Activated T-helper 2 cell treated with anti-CD3 and anti-CD28 coated beads, Interferon-gamma antibody, Interleukin-2, Interleukin-4, amounts not matched to agents 10 μg/mL and 5 μg/mL and 100 μg/mL, durations not matched to agents 14 hours and 24 hours and 36 hours (primary cell): ENCODE measurements at regions not wholly inside any gene's neighbourhood (a gene's known extent, or its start where the extent isn't known, plus 50 kb on each side); places are given as distances from the start of the nearest gene placed in this dataset.
"Not testable (repeated sequence)": the region's sequence is repeated elsewhere in the genome, so short reads cannot be mapped to it uniquely, and the experiment has no call there.

Source experiments
- DNase-seq: peaks from one replicate; pipeline ENCODE4 v3.0.0; 2021; ENCODE audit warnings: low spot score
- H3K27ac Mint-ChIP-seq: one replicate; pipeline ENCODE4 v1.8.0; 2021; ENCODE audit warnings: mixed read lengths
- H3K27me3 Mint-ChIP-seq: one replicate; pipeline ENCODE4 v1.8.0; 2021; ENCODE audit warnings: low read depth, mixed read lengths
- H3K36me3 Mint-ChIP-seq: one replicate; pipeline ENCODE4 v1.8.0; 2021; ENCODE audit warnings: low read depth, mixed read lengths
- H3K4me1 Mint-ChIP-seq: one replicate; pipeline ENCODE4 v1.8.0; 2021; ENCODE audit warnings: low read depth, mixed read lengths
- H3K4me3 Mint-ChIP-seq: one replicate; pipeline ENCODE4 v1.8.0; 2021; ENCODE audit warnings: low read depth, mild to moderate bottlenecking, moderate library complexity, mixed read lengths
- H3K9me3 Mint-ChIP-seq: one replicate; pipeline ENCODE4 v1.8.0; 2021; ENCODE audit warnings: mixed read lengths
- intact Hi-C: fragments of 100-400 bp; cut with micrococcal nuclease; formaldehyde crosslinking; loops from one replicate; pipeline ENCODE4 v1.15.1; 2023

GRCh38 chr4:65998807-65999517 lies 328.7 kb upstream of the EPHA5 start:
- H3K4me3 Mint-ChIP-seq, H3K4me1 Mint-ChIP-seq, intact Hi-C loops, H3K36me3 Mint-ChIP-seq, H3K27me3 Mint-ChIP-seq, DNase-seq, H3K27ac Mint-ChIP-seq: not testable (repeated sequence)
- peaks cover 19% of the 10 kb centered on the region for H3K9me3 Mint-ChIP-seq

GRCh38 chr4:65983061-65983460 lies 312.8 kb upstream of the EPHA5 start:
- H3K4me3 Mint-ChIP-seq, result no peak overlapping the region
- no peak overlapping the region for H3K27ac Mint-ChIP-seq

GRCh38 chr4:65976287-65976686 lies 306.0 kb upstream of the EPHA5 start:
- Mint-ChIP-seq H3K4me1 (no peaks in the 10 kb centered on the region), H3K4me3 (no peak overlapping the region), H3K36me3 (no peaks in the 10 kb centered on the region), H3K27ac (no peak overlapping the region), H3K27me3 (no peaks in the 10 kb centered on the region), H3K9me3 (peaks cover 38% of the 10 kb centered on the region)
- DNase-seq, result no peak
- intact Hi-C loops, result no loop called here

More at GRCh38 chr4:65983061-65983460, 312.8 kb upstream of the EPHA5 start:
- Mint-ChIP-seq H3K9me3 (peaks cover 55% of the 10 kb centered on the region), H3K27me3 (no peaks in the 10 kb centered on the region), H3K36me3 (no peaks in the 10 kb centered on the region), H3K4me1 (no peaks in the 10 kb centered on the region)
- no peak for DNase-seq
- intact Hi-C loops, result no loop called here

- no peak overlapping the region for H3K4me3 Mint-ChIP-seq
- intact Hi-C loops, result no loop called here
Observed at GRCh38 chr4:65973186-65973585, 302.9 kb upstream of the EPHA5 start.

GRCh38 chr4:65971686-65972085 lies 301.4 kb upstream of the EPHA5 start:
- intact Hi-C loops, result no loop called here
- H3K27me3 Mint-ChIP-seq, result no peaks in the 10 kb centered on the region
- H3K4me1 Mint-ChIP-seq, result no peaks in the 10 kb centered on the region
- no peak for DNase-seq
- peaks cover 21% of the 10 kb centered on the region for H3K9me3 Mint-ChIP-seq
- H3K36me3 Mint-ChIP-seq, result no peaks in the 10 kb centered on the region
- H3K27ac Mint-ChIP-seq, result no peak overlapping the region
- no peak overlapping the region for H3K4me3 Mint-ChIP-seq

More at GRCh38 chr4:65973186-65973585, 302.9 kb upstream of the EPHA5 start:
- Mint-ChIP-seq H3K36me3 (no peaks in the 10 kb centered on the region), H3K9me3 (peaks cover 23% of the 10 kb centered on the region), H3K4me1 (no peaks in the 10 kb centered on the region), H3K27ac (no peak overlapping the region), H3K27me3 (no peaks in the 10 kb centered on the region)
- no peak for DNase-seq

- DNase-seq, result no peak
- intact Hi-C loops, result no loop called here
- peaks cover 15% of the 10 kb centered on the region for H3K9me3 Mint-ChIP-seq
- no peak overlapping the region for H3K27ac Mint-ChIP-seq
- H3K27me3 Mint-ChIP-seq, result no peaks in the 10 kb centered on the region
- H3K4me3 Mint-ChIP-seq, result no peak overlapping the region
- no peaks in the 10 kb centered on the region for H3K4me1 Mint-ChIP-seq
- H3K36me3 Mint-ChIP-seq, result no peaks in the 10 kb centered on the region
Observed at GRCh38 chr4:65968831-65969558, 298.7 kb upstream of the EPHA5 start.

- no peak for DNase-seq
- Mint-ChIP-seq H3K4me1 (no peaks in the 10 kb centered on the region), H3K9me3 (peaks cover 43% of the 10 kb centered on the region), H3K27ac (no peak overlapping the region), H3K36me3 (no peaks in the 10 kb centered on the region), H3K4me3 (no peak overlapping the region), H3K27me3 (no peaks in the 10 kb centered on the region)
- intact Hi-C loops, result no loop called here
Observed at GRCh38 chr4:65960751-65961150, 290.5 kb upstream of the EPHA5 start.

GRCh38 chr4:65954416-65954815 lies 284.1 kb upstream of the EPHA5 start:
- no peaks in the 10 kb centered on the region for H3K36me3 Mint-ChIP-seq

GRCh38 chr4:65951177-65951576 lies 280.9 kb upstream of the EPHA5 start:
- H3K27ac Mint-ChIP-seq, result no peak overlapping the region
- peaks cover 13% of the 10 kb centered on the region for H3K9me3 Mint-ChIP-seq
- no peaks in the 10 kb centered on the region for H3K36me3 Mint-ChIP-seq
- H3K27me3 Mint-ChIP-seq, result no peaks in the 10 kb centered on the region
- no peaks in the 10 kb centered on the region for H3K4me1 Mint-ChIP-seq
- DNase-seq, result no peak
- intact Hi-C loops, result no loop called here
- H3K4me3 Mint-ChIP-seq, result no peak overlapping the region

More at GRCh38 chr4:65954416-65954815, 284.1 kb upstream of the EPHA5 start:
- H3K27ac Mint-ChIP-seq, result no peak overlapping the region
- intact Hi-C loops, result no loop called here
- no peaks in the 10 kb centered on the region for H3K27me3 Mint-ChIP-seq
- DNase-seq, result no peak
- H3K4me1 Mint-ChIP-seq, result no peaks in the 10 kb centered on the region
- H3K9me3 Mint-ChIP-seq, result peaks cover 25% of the 10 kb centered on the region
- H3K4me3 Mint-ChIP-seq, result no peak overlapping the region

GRCh38 chr4:65943076-65943475 lies 272.8 kb upstream of the EPHA5 start:
- H3K36me3 Mint-ChIP-seq, result no peaks in the 10 kb centered on the region
- no peak overlapping the region for H3K4me3 Mint-ChIP-seq
- no peak overlapping the region for H3K27ac Mint-ChIP-seq
- H3K27me3 Mint-ChIP-seq, result no peaks in the 10 kb centered on the region
- no peak for DNase-seq
- no peaks in the 10 kb centered on the region for H3K4me1 Mint-ChIP-seq
- peaks cover 6% of the 10 kb centered on the region for H3K9me3 Mint-ChIP-seq
- intact Hi-C loops, result no loop called here

- Mint-ChIP-seq H3K27me3 (no peaks in the 10 kb centered on the region), H3K4me3 (no peak overlapping the region), H3K36me3 (no peaks in the 10 kb centered on the region), H3K27ac (no peak overlapping the region), H3K9me3 (peaks cover 12% of the 10 kb centered on the region), H3K4me1 (no peaks in the 10 kb centered on the region)
- intact Hi-C loops, result no loop called here
- DNase-seq, result no peak
Observed at GRCh38 chr4:65924843-65925242, 254.6 kb upstream of the EPHA5 start.

- no peaks in the 10 kb centered on the region for H3K36me3 Mint-ChIP-seq
- no peaks in the 10 kb centered on the region for H3K4me1 Mint-ChIP-seq
- no peaks in the 10 kb centered on the region for H3K27me3 Mint-ChIP-seq
- DNase-seq, result no peak
- no peak overlapping the region for H3K4me3 Mint-ChIP-seq
- no peak overlapping the region for H3K27ac Mint-ChIP-seq
- H3K9me3 Mint-ChIP-seq, result peaks cover 12% of the 10 kb centered on the region
- intact Hi-C loops, result no loop called here
Observed at GRCh38 chr4:65923616-65924015, 253.3 kb upstream of the EPHA5 start.

- H3K36me3 Mint-ChIP-seq, result no peaks in the 10 kb centered on the region
- H3K4me1 Mint-ChIP-seq, result no peaks in the 10 kb centered on the region
- no peak for DNase-seq
- H3K27ac Mint-ChIP-seq, result no peak overlapping the region
- intact Hi-C loops, result no loop called here
- H3K4me3 Mint-ChIP-seq, result no peak overlapping the region
- H3K27me3 Mint-ChIP-seq, result no peaks in the 10 kb centered on the region
- peaks cover 20% of the 10 kb centered on the region for H3K9me3 Mint-ChIP-seq
Observed at GRCh38 chr4:65921180-65921579, 250.9 kb upstream of the EPHA5 start.
